Kidney epithelial cell (primary cell): ENCODE measurements at regions not wholly inside any gene's neighbourhood (a gene's known extent, or its start where the extent isn't known, plus 50 kb on each side); places are given as distances from the start of the nearest gene placed in this dataset.
"Not testable (repeated sequence)": the region's sequence is repeated elsewhere in the genome, so short reads cannot be mapped to it uniquely, and the experiment has no call there.

Source experiments
- DNase-seq: peaks from one replicate; pipeline ENCODE4 v3.0.0-alpha.2; 2010; ENCODE audit warnings: low read depth
- H3K27me3 ChIP-seq: 2 replicates; pipeline ENCODE4 v1.6.0; 2011; ENCODE audit warnings: low read length; ENCODE audit not compliant: control insufficient read depth, insufficient read depth
- H3K36me3 ChIP-seq: 2 replicates; pipeline ENCODE4 v1.5.1; 2011; ENCODE audit warnings: low read length; ENCODE audit not compliant: control insufficient read depth, insufficient read depth
- H3K4me3 ChIP-seq: 2 replicates; pipeline ENCODE4 v1.5.1; 2011; ENCODE audit warnings: low read depth, mild to moderate bottlenecking, control low read depth, low read length
- CTCF ChIP-seq: IDR thresholded peaks from 2 replicates; pipeline ENCODE4 v1.5.1; 2011; ENCODE audit warnings: mild to moderate bottlenecking, moderate library complexity, low read length, control low read depth, inconsistent platforms; ENCODE audit not compliant: insufficient read depth, poor library complexity, severe bottlenecking

GRCh38 chr16:73101568-73101967 is 53.6 kb upstream of the ZFHX3 start:
- no peak overlapping the region for H3K4me3 ChIP-seq
- DNase-seq = no peak
- no peaks in the 10 kb centered on the region for H3K27me3 ChIP-seq
- no peak for TF ChIP-seq CTCF
- no peaks in the 10 kb centered on the region for H3K36me3 ChIP-seq

- DNase-seq, H3K4me3 ChIP-seq, H3K27me3 ChIP-seq, H3K36me3 ChIP-seq: not testable (repeated sequence)
These were observed 51.7 kb upstream of the ZFHX3 start for GRCh38 chr16:73099601-73100000.
